ENCODE measurements at regions not wholly inside any gene's neighbourhood (a gene's known extent, or its start where the extent isn't known, plus 50 kb on each side); places are given as distances from the start of the nearest gene placed in this dataset.
"Not testable (repeated sequence)": the region's sequence is repeated elsewhere in the genome, so short reads cannot be mapped to it uniquely, and the experiment has no call there.

- 0% methylated on average over 1 of the region's 3 CpGs for WGBS (ENCODE audit: insufficient coverage)
- ATAC-seq (ENCODE audit: low read depth); H3K4me3 Mint-ChIP-seq; H3K27me3 Mint-ChIP-seq; H4K20me1 ChIP-seq (ENCODE audit: control insufficient read depth, insufficient read depth, low read length, poor library complexity, severe bottlenecking); H3K27ac Mint-ChIP-seq; DNase-seq; H3K4me1 ChIP-seq (ENCODE audit: control insufficient read depth in 2 of 2, insufficient read depth in 2 of 2, low read length in 2 of 2); H3K27ac ChIP-seq (ENCODE audit: low read length in 2 of 2); H3K27me3 ChIP-seq (replicated peaks in 1 of 4; ENCODE audit: control extremely low read depth in 1 of 4, control insufficient read depth in 3 of 4, insufficient read depth in 4 of 4, low read length in 3 of 4); H3K9ac ChIP-seq (ENCODE audit: low read length); H3K9me3 Mint-ChIP-seq (ENCODE audit: insufficient read depth); H3K4me3 ChIP-seq (ENCODE audit: control extremely low read depth in 1 of 5, extremely low read depth in 1 of 5, insufficient read depth in 1 of 5, low read depth in 2 of 5, low read length in 4 of 5); H2AFZ ChIP-seq (ENCODE audit: insufficient read depth, low read depth, low read length, poor library complexity, severe bottlenecking); intact Hi-C loops (cut with micrococcal nuclease); H3K4me2 ChIP-seq (replicated peaks; ENCODE audit: low read depth, low read length, poor library complexity, severe bottlenecking); POLR2A ChIA-PET; H3K4me1 Mint-ChIP-seq; H3K36me3 ChIP-seq (replicated peaks in 1 of 2; ENCODE audit: control extremely low read depth in 1 of 2, control insufficient read depth in 1 of 2, extremely low read depth in 1 of 2, insufficient read depth in 2 of 2, low read length in 1 of 2); H3K9me3 ChIP-seq (ENCODE audit: control extremely low read depth in 1 of 3, control insufficient read depth in 2 of 3, insufficient read depth in 1 of 3, low read length in 2 of 3); H3K79me2 ChIP-seq (ENCODE audit: control insufficient read depth, insufficient read depth, low read length): not testable (repeated sequence)
- CTCF ChIA-PET, result interaction anchor here (1.0 kb wide), 1 partner anchor 15 kb away, joined by 4 read pairs; no protein-coding TSS in a partner anchor
These were observed 102.6 kb downstream of the TRIM69 start for GRCh38 chr15:44838929-44839328.

DNA sequence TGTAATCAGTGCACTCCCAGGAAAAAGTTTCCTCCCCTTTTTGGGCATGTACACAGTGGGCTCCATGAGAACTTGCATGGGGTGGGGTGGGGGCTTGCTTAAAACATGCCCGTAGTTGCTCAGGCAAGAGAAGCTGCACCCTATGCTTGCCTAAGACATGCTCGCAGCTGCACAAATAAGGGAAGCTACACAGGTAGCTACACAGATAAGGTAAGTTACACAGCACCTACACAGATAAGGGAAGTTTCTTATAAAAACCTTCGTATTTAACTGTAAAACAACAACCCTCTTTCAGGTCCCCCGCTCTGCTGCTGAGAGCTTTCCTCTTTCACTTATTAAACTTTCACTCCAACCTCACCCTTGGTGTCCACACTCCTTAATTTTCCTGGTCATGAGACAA is 105.4 kb downstream of the TRIM69 start:
- H3K4me3 ChIP-seq (ENCODE audit: control extremely low read depth in 1 of 5, extremely low read depth in 1 of 5, insufficient read depth in 1 of 5, low read depth in 2 of 5, low read length in 4 of 5); H3K27ac Mint-ChIP-seq; DNase-seq; intact Hi-C loops (cut with micrococcal nuclease); H3K79me2 ChIP-seq (ENCODE audit: control insufficient read depth, insufficient read depth, low read length); H3K9me3 Mint-ChIP-seq (ENCODE audit: insufficient read depth); H3K36me3 ChIP-seq (replicated peaks in 1 of 2; ENCODE audit: control extremely low read depth in 1 of 2, control insufficient read depth in 1 of 2, extremely low read depth in 1 of 2, insufficient read depth in 2 of 2, low read length in 1 of 2); H3K4me1 ChIP-seq (ENCODE audit: control insufficient read depth in 2 of 2, insufficient read depth in 2 of 2, low read length in 2 of 2); H3K4me3 Mint-ChIP-seq; H3K4me2 ChIP-seq (replicated peaks; ENCODE audit: low read depth, low read length, poor library complexity, severe bottlenecking); H3K27me3 ChIP-seq (replicated peaks in 1 of 4; ENCODE audit: control extremely low read depth in 1 of 4, control insufficient read depth in 3 of 4, insufficient read depth in 4 of 4, low read length in 3 of 4); POLR2A ChIA-PET; H3K4me1 Mint-ChIP-seq; H3K27ac ChIP-seq (ENCODE audit: low read length in 2 of 2); H3K9me3 ChIP-seq (ENCODE audit: control extremely low read depth in 1 of 3, control insufficient read depth in 2 of 3, insufficient read depth in 1 of 3, low read length in 2 of 3); ATAC-seq (ENCODE audit: low read depth); H3K27me3 Mint-ChIP-seq; H3K9ac ChIP-seq (ENCODE audit: low read length); H2AFZ ChIP-seq (ENCODE audit: insufficient read depth, low read depth, low read length, poor library complexity, severe bottlenecking); H4K20me1 ChIP-seq (ENCODE audit: control insufficient read depth, insufficient read depth, low read length, poor library complexity, severe bottlenecking): not testable (repeated sequence)
- CTCF ChIA-PET, result interaction anchor here (1.5 kb wide), 1 partner anchor 11 kb away, joined by 4 read pairs; no protein-coding TSS in a partner anchor
- 93% methylated on average over 3 of the region's 4 CpGs for WGBS (ENCODE audit: insufficient coverage)

GRCh38 chr15:44842883-44843282 is 106.6 kb downstream of the TRIM69 start:
- H3K4me2 ChIP-seq (replicated peaks; ENCODE audit: low read depth, low read length, poor library complexity, severe bottlenecking); H3K36me3 ChIP-seq (replicated peaks in 1 of 2; ENCODE audit: control extremely low read depth in 1 of 2, control insufficient read depth in 1 of 2, extremely low read depth in 1 of 2, insufficient read depth in 2 of 2, low read length in 1 of 2); H3K9ac ChIP-seq (ENCODE audit: low read length); H3K27me3 Mint-ChIP-seq; H3K4me3 Mint-ChIP-seq; POLR2A ChIA-PET; H3K4me3 ChIP-seq (ENCODE audit: control extremely low read depth in 1 of 5, extremely low read depth in 1 of 5, insufficient read depth in 1 of 5, low read depth in 2 of 5, low read length in 4 of 5); H3K27ac Mint-ChIP-seq; ATAC-seq (ENCODE audit: low read depth); intact Hi-C loops (cut with micrococcal nuclease); H4K20me1 ChIP-seq (ENCODE audit: control insufficient read depth, insufficient read depth, low read length, poor library complexity, severe bottlenecking); H3K4me1 Mint-ChIP-seq; DNase-seq; H3K9me3 ChIP-seq (ENCODE audit: control extremely low read depth in 1 of 3, control insufficient read depth in 2 of 3, insufficient read depth in 1 of 3, low read length in 2 of 3); H3K9me3 Mint-ChIP-seq (ENCODE audit: insufficient read depth); H3K27ac ChIP-seq (ENCODE audit: low read length in 2 of 2); H2AFZ ChIP-seq (ENCODE audit: insufficient read depth, low read depth, low read length, poor library complexity, severe bottlenecking); H3K27me3 ChIP-seq (replicated peaks in 1 of 4; ENCODE audit: control extremely low read depth in 1 of 4, control insufficient read depth in 3 of 4, insufficient read depth in 4 of 4, low read length in 3 of 4); H3K79me2 ChIP-seq (ENCODE audit: control insufficient read depth, insufficient read depth, low read length); H3K4me1 ChIP-seq (ENCODE audit: control insufficient read depth in 2 of 2, insufficient read depth in 2 of 2, low read length in 2 of 2): not testable (repeated sequence)
- WGBS (ENCODE audit: insufficient coverage), result 94% methylated on average over 5 of the region's 6 CpGs
- CTCF ChIA-PET, result interaction anchor here (1.5 kb wide), 1 partner anchor 10 kb away, joined by 4 read pairs; no protein-coding TSS in a partner anchor

DNA sequence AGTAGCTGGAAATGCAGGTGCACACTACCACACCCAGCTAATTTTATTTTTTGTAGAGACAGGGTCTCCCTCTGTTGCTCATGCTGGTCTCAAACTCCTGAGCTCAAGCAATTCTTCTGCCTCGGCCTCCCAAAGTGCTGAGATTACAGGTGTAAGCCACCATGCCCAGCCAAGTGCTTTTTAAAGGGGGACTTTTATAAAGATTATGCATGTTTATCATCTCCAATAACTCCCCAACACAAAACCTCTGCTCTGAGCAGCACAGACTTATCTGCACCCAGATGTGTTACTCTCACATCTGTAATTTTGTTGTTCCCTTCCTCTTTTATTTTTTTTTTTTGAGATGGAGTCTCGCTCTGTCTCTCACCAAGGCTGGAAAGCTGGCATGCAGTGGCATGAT is 108.6 kb downstream of the TRIM69 start:
- CTCF ChIA-PET; DNase-seq; H3K79me2 ChIP-seq (ENCODE audit: control insufficient read depth, insufficient read depth, low read length); H3K36me3 ChIP-seq (replicated peaks in 1 of 2; ENCODE audit: control extremely low read depth in 1 of 2, control insufficient read depth in 1 of 2, extremely low read depth in 1 of 2, insufficient read depth in 2 of 2, low read length in 1 of 2); POLR2A ChIA-PET; ATAC-seq (ENCODE audit: low read depth); H3K27me3 ChIP-seq (replicated peaks in 1 of 4; ENCODE audit: control extremely low read depth in 1 of 4, control insufficient read depth in 3 of 4, insufficient read depth in 4 of 4, low read length in 3 of 4); H3K9ac ChIP-seq (ENCODE audit: low read length); intact Hi-C loops (cut with micrococcal nuclease); H3K4me3 Mint-ChIP-seq; H3K4me1 ChIP-seq (ENCODE audit: control insufficient read depth in 2 of 2, insufficient read depth in 2 of 2, low read length in 2 of 2); H3K9me3 ChIP-seq (ENCODE audit: control extremely low read depth in 1 of 3, control insufficient read depth in 2 of 3, insufficient read depth in 1 of 3, low read length in 2 of 3); H3K4me3 ChIP-seq (ENCODE audit: control extremely low read depth in 1 of 5, extremely low read depth in 1 of 5, insufficient read depth in 1 of 5, low read depth in 2 of 5, low read length in 4 of 5); H3K9me3 Mint-ChIP-seq (ENCODE audit: insufficient read depth); H3K27ac ChIP-seq (ENCODE audit: low read length in 2 of 2); H3K4me2 ChIP-seq (replicated peaks; ENCODE audit: low read depth, low read length, poor library complexity, severe bottlenecking); H3K27ac Mint-ChIP-seq; H2AFZ ChIP-seq (ENCODE audit: insufficient read depth, low read depth, low read length, poor library complexity, severe bottlenecking); H4K20me1 ChIP-seq (ENCODE audit: control insufficient read depth, insufficient read depth, low read length, poor library complexity, severe bottlenecking); H3K27me3 Mint-ChIP-seq; H3K4me1 Mint-ChIP-seq: not testable (repeated sequence)
- no CpG with 5 or more reads among the region's 2 CpGs for WGBS (ENCODE audit: insufficient coverage)

All from B cell (primary cell).